CD4-positive, alpha-beta T cell treated with Interleukin-6 for 4 hours (primary cell): ENCODE measurements at regions not wholly inside any gene's neighbourhood (a gene's known extent, or its start where the extent isn't known, plus 50 kb on each side); places are given as distances from the start of the nearest gene placed in this dataset.
"Not testable (repeated sequence)": the region's sequence is repeated elsewhere in the genome, so short reads cannot be mapped to it uniquely, and the experiment has no call there.

Experiments used
- DNase-seq: peaks from one replicate; pipeline ENCODE4 v3.0.0-alpha.2; 2020; ENCODE audit warnings: mixed read lengths

- no peak for DNase-seq
These were observed 530.6 kb upstream of the B3GAT1 start for GRCh38 chr11:134942681-134943080.

GRCh38 chr11:134941936-134942600 is 530.0 kb upstream of the B3GAT1 start:
- not testable (repeated sequence) for DNase-seq

DNA sequence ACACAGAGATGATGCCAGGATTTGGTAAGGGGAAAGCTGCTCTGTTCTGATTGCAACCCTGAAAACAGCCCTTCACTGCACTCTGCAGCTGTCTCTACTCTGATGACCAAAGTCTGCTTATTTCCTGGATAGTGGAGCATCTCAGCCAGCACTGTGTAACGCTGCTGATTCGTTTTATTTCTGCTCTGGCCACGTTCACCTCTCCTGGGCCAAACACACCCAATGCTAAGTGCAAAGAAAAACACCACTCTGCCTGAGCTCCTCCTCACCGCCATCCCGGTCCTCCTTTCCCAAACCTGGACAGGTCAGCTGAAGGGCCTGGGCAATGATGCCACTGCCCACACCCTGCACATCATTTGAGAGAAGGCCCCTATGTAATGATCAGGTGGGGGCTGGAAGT is 529.3 kb upstream of the B3GAT1 start:
- DNase-seq = no peak

- DNase-seq = no peak
These were observed 528.5 kb upstream of the B3GAT1 start for GRCh38 chr11:134940441-134941126.

DNA sequence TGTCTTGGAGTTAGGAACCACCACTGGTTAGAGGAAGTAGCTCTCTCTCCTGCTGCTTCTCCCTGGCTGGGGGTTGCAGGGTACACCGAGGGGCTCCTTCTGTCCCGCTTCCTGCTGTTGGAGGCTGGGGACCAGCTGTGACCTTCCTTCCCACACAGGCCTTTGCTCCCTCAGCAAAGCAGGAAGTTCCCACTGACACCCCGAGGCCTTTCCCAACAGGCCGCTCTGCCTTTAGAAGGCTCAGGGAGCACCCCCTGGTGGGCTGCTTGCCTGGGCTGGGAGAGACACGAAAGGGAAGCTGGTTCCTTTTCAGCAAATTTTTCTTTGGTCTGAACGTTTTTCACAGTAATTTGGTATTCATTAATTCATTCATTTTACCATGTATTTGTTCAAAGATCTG is 527.9 kb upstream of the B3GAT1 start:
- DNase-seq = no peak

DNA sequence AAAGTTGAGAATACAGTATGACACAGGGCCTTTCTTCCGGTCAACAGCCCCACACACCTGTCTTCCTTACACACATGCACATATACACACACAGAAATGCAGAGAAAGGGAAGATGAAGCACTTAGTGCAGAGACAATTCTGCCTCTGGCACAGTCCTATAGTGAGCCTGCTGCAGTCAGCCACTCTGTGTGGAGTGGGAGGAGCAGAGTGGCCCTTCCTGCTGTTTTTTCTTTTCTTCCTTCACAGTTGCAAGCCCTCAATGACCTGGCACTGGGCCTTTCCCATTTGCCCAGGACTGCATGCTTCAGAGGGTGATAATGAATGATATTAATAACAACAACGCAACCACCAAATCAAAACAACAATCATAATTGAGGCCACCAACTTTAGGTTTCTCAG is 527.0 kb upstream of the B3GAT1 start:
- no peak for DNase-seq

- DNase-seq = no peak
These were observed 526.2 kb upstream of the B3GAT1 start for GRCh38 chr11:134938212-134938611.

DNA sequence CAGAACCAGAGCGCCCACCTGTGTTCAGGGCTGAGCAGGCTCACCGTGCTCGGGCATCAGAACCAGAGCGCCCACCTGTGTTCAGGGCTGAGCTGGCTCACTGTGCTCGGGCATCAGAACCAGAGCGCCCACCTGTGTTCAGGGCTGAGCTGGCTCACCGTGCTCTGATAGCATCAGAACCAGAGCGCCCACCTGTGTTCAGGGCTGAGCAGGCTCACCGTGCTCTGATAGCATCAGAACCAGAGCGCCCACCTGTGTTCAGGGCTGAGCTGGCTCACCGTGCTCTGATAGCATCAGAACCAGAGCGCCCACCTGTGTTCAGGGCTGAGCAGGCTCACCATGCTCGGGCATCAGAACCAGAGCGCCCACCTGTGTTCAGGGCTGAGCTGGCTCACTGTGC is 525.2 kb upstream of the B3GAT1 start:
- not testable (repeated sequence) for DNase-seq

DNA sequence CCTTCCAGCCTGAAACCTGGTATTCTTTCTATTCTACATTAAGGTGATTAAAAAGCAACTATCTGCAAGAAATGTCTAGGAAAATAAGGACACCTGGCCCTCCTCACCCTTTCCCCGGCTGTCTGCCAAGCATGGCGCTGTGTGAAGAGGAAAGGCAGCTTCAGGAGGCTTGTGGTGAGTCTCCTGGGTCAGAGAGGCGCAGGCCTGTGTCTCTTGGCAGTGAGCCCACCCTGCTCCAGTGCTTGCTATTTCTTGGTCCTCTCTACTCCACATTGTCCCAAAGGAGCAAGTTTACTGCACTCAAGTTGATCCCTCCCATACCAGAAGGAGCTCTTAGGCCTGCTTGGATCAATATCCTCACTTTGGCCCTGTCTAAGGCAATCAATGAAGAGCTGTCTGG is 520.7 kb upstream of the B3GAT1 start:
- no peak for DNase-seq

DNA sequence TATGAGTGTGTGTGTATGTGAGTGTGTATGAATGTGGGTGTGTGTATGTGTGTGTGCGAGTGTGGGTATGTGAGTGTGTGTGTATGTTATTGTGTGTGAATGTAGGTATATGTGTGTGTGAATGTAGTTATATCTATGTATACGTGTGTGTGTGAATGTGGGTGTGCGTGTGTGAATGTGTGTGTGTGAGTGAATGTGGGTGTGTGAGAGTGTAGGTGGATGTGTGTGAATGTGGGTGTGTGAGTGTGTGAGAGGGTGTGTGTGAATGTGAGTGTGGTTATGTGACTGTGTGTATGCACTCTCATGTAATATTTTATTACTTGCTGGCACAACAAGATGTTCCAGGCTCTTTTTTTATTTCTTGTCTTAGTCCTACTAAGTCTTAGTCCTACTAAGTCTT is 513.4 kb upstream of the B3GAT1 start:
- no peak for DNase-seq

DNA sequence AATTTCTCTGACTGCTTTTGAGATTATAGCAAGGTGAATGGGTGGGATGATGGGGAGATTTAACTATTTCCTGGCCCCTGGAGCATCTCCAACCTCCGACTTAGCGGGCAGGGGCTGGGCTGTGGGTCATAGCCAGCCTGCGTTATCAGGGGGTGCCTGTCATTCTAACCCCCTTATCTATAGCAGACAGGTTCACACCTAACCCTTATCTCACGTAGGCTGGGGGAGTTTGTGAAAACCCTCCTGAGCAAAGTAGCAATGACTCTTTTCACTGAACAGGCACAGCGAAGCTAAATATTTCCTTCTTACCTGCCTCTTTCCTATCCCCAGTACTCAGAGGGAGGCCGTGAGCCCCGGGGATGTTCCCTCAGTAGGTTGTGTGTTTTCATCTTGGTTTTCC is 511.4 kb upstream of the B3GAT1 start:
- DNase-seq = no peak

GRCh38 chr11:134921938-134922337 is 509.9 kb upstream of the B3GAT1 start:
- DNase-seq = no peak

DNA sequence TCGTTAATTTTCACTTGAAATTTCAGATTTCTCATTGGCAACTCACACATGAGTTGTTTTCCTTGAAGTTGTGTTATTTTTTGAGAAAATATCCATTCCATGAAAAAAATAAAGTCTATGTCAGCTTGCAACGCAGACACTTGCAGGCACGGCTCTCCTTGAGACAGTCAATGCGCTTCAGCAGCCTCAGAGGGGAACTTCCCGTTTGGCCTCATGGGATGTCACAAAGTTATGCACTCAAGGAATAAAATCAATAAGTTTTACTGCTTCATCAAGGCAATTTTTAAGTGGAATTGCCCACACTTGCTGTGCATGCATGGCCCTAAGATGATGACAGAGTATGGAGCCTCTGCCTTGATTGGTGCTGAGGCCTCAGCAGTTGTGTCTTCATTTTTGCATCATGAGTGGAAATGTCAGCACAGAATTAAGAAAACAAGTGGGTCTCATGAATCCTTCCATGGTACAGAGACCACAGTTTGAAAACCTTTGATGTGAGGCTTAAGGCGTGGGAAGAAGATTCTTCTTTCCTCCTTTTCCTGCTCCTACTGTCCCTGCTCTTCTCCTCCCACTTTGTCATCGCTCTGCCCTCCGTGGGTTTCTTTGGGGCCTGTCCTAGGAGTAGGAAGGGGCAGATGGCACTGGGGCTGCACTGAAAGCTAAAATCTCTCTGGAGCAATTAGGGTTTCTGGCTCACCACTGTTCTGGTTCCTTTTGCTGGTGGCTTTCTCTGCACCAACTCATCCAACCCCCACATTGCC is 509.0 kb upstream of the B3GAT1 start:
- no peak for DNase-seq

- no peak for DNase-seq
These were observed 504.6 kb upstream of the B3GAT1 start for GRCh38 chr11:134916421-134917213.

DNA sequence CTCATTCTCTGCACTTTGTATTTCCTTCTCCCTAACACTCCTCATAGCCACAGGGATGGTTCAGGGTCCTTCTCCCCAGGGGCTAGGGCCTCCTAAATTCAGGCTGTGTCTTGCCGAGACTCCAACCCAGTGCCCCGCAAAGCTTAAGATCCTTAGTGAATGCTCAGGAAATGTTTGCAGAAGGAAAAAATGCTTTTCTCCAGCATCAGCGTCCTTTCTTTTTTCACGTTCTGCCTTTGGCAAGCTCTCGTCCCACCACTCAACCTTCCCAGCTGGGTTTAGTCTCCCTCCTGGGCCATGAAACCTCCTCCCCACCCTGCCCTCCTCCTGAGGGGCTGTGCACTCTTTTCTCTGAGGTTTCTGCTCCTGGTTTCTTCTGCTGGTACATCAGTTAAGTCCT is 503.8 kb upstream of the B3GAT1 start:
- DNase-seq = no peak

- DNase-seq = no peak
These were observed 503.2 kb upstream of the B3GAT1 start for GRCh38 chr11:134915212-134915611.

DNA sequence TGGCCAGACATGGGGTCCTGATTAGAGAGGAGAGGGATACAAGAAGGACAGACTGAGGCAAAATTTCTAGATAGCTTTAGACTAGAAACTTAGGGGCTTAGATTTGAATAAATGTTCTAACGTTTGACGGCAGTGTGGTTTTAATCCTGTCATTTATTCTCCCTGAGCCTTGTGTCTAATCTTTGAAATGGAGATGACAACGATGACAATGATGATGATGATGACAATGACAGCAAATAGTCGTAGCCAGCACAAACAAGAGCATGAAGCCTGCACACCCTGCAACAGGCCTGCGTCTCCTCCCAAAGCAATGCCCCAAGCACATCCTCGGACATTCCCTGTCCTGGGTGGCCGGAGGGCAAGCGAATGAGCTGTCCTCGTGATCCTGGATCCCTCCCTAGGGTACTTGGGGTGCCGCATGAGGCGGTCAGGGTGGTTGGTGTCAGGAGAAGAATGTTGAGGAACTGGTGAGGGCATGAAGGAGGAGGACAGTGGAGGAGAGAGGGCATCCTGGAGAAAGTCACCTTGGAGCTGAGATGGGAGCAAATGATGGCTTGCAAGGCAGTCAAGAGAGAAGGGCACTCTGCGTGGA is 502.1 kb upstream of the B3GAT1 start:
- no peak for DNase-seq

DNA sequence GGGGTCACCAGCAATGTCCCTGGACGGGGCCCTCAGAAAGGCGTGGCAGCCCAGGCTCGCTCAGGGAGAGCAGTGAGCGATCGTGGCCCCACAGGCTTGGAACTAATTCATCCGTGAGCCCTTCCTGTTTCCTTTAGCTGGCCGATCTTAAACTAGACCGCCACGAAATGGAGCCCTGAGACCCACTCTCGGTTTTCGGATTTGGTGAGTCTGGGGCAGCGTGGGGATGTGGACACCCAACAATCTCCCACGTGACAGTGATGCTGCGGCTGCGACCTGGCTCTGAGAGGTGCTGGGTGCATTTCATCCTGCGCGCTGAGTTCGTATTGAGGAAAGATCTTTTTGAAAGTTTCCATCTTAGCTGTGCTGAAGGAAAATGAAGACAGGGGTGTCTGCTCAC is 501.3 kb upstream of the B3GAT1 start:
- DNase-seq = no peak

- DNase-seq = no peak
These were observed 499.6 kb upstream of the B3GAT1 start for GRCh38 chr11:134911514-134912180.

DNA sequence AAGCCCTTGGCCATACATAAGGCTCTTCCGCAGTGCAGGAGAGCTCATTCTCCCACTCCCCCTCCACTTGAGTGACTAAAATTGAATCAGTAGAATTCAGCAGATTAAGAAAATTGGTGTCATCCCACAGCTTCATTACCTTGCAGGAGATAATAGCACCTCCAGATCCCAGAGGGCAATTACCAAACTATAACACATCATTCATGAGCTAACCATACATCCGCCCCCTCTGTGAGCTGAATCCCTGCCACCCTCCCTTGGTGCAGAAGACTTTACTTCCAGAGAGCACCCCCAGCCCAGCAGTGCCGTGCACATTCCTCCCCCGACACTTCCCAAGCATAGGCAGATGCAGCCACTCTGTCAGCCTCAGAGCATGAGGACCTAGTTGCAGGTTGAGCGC is 496.5 kb upstream of the B3GAT1 start:
- no peak for DNase-seq

DNA sequence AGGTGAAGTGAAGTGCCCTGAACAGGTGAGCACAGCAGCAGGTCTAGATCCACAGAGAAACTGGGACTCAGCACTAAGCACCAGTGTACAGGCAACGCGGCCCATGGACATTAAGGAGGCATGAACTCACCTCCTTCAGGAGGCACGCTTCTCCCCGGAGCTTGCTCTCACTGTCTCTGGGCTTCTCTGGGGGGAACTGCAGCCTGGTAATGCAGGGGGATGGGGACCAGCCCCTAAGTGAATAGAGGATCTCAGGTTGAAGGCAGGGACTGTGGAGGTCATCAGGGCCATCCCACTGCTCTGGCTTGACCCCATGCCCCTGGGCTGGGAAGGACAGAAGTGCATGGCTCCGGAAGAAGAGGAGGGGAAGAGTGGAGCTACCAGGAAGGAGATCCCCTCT is 495.6 kb upstream of the B3GAT1 start:
- no peak for DNase-seq

- no peak for DNase-seq
These were observed 494.4 kb upstream of the B3GAT1 start for GRCh38 chr11:134906356-134906955.
